H1 (cell line): ENCODE measurements at regions not wholly inside any gene's neighbourhood (a gene's known extent, or its start where the extent isn't known, plus 50 kb on each side); places are given as distances from the start of the nearest gene placed in this dataset.

ENCODE experiments used
- CTCF ChIA-PET: fragments of 300-600 bp; sonication (Branson Sonifier 250); formaldehyde crosslinking; loops from one replicate; lab custom pipeline; 2021; ENCODE audit not compliant: partially characterized antibody; lab: Charles Lee
- POLR2A ChIA-PET: fragments of 300-600 bp; sonication (Branson Sonifier 250); formaldehyde crosslinking; loops from one replicate; lab custom pipeline; 2021; ENCODE audit warnings: inconsistent platforms; ENCODE audit not compliant: partially characterized antibody; lab: Charles Lee
- DNase-seq, 2 experiments: peaks; one replicate each; pipeline versions ENCODE4 v3.0.0 to v3.0.0-alpha.2; 2010 to 2022; ENCODE audit warnings: low spot score in 2 of 2, low read depth in 1 of 2, mixed read lengths in 1 of 2
- FAIRE-seq: peaks from 2 replicates; lab custom pipeline; 2011; peaks lifted over from hg19 to GRCh38; lab: Jason Lieb, UNC
- H2AFZ ChIP-seq: 2 replicates; pipeline ENCODE4 v1.8.1; 2012; ENCODE audit warnings: low read length, inconsistent platforms
- H2AK5ac ChIP-seq: 2 replicates; pipeline ENCODE4 v1.6.1; 2013; ENCODE audit warnings: low read depth, low read length
- H2BK120ac ChIP-seq: replicated peaks from 2 replicates; pipeline ENCODE3; 2013; ENCODE audit warnings: low read depth, low read length, inconsistent platforms
- H2BK12ac ChIP-seq: 2 replicates; pipeline ENCODE4 v1.6.1; 2013; ENCODE audit warnings: low read depth, low read length
- H2BK15ac ChIP-seq: 2 replicates; pipeline ENCODE4 v1.6.1; 2013; ENCODE audit warnings: low read length
- H2BK20ac ChIP-seq: 2 replicates; pipeline ENCODE4 v1.6.1; 2013; ENCODE audit warnings: low read length
- H2BK5ac ChIP-seq: 2 replicates; pipeline ENCODE4 v1.6.1; 2013; ENCODE audit warnings: low read depth, low read length
- H3K14ac ChIP-seq: 2 replicates; pipeline ENCODE4 v1.6.1; 2013; ENCODE audit warnings: inconsistent platforms; ENCODE audit not compliant: insufficient read length
- H3K18ac ChIP-seq: 2 replicates; pipeline ENCODE4 v1.6.1; 2013; ENCODE audit warnings: low read length; ENCODE audit errors: extremely low read depth
- H3K23ac ChIP-seq: 2 replicates; pipeline ENCODE4 v1.6.1; 2013; ENCODE audit warnings: inconsistent platforms; ENCODE audit not compliant: insufficient read length
- H3K23me2 ChIP-seq: 2 replicates; pipeline ENCODE4 v1.6.1; 2013; ENCODE audit warnings: low read depth, low read length
- H3K27ac ChIP-seq: 2 replicates; pipeline ENCODE4 v1.6.1; 2011; ENCODE audit warnings: low read depth, low read length, inconsistent platforms
- H3K27me3 ChIP-seq, 4 experiments: replicated peaks in 1 of 4; 1 replicate in 1 of 4; 2 replicates in 3 of 4; pipeline versions ENCODE4 v1.6.1 to v1.8.1; 2011 to 2013; ENCODE audit warnings: low read length in 3 of 4, mild to moderate bottlenecking in 3 of 4, inconsistent platforms in 2 of 4, mixed read lengths in 2 of 4, moderate library complexity in 1 of 4; ENCODE audit not compliant: control insufficient read depth in 3 of 4, insufficient read depth in 3 of 4; ENCODE audit errors: extremely low read depth in 1 of 4
- H3K36me3 ChIP-seq, 4 experiments: 2 replicates each; pipeline versions ENCODE4 v1.6.1 to v1.8.1; 2011 to 2013; ENCODE audit warnings: mild to moderate bottlenecking in 4 of 4, low read length in 3 of 4, moderate library complexity in 2 of 4, control low read depth in 1 of 4, inconsistent platforms in 1 of 4; ENCODE audit not compliant: insufficient read depth in 4 of 4, control insufficient read depth in 2 of 4
- H3K4ac ChIP-seq: replicated peaks from 2 replicates; pipeline ENCODE3; 2013; ENCODE audit warnings: low read length, low read depth, mixed read lengths, inconsistent platforms; ENCODE audit not compliant: insufficient read length
- H3K4me1 ChIP-seq, 4 experiments: replicated peaks in 1 of 4; 1 replicate in 1 of 4; 2 replicates in 3 of 4; pipeline versions ENCODE4 v1.6.1 to v1.8.1; 2011 to 2013; ENCODE audit warnings: low read length in 3 of 4, inconsistent platforms in 2 of 4, mixed read lengths in 1 of 4; ENCODE audit not compliant: insufficient read depth in 4 of 4, control insufficient read depth in 3 of 4
- H3K4me2 ChIP-seq, 2 experiments: 2 replicates each; pipeline versions ENCODE4 v1.6.1 to v1.8.1; 2011 to 2013; ENCODE audit warnings: low read depth in 2 of 2, low read length in 2 of 2, control low read depth in 1 of 2, inconsistent platforms in 1 of 2, mild to moderate bottlenecking in 1 of 2; ENCODE audit not compliant: insufficient read depth in 1 of 2
- H3K4me3 ChIP-seq, 4 experiments: fragments of 200-600, 300-600 bp in 1 of 4; sonication (generic), shearing (Covaris generic), sonication (Bioruptor Twin) in 1 of 4; 2 replicates each; pipeline versions ENCODE4 v1.5.1 to v1.8.1; 2011 to 2016; ENCODE audit warnings: low read length in 4 of 4, low read depth in 3 of 4, control low read depth in 2 of 4, inconsistent platforms in 2 of 4, mild to moderate bottlenecking in 2 of 4, mixed read lengths in 1 of 4, moderate library complexity in 1 of 4; ENCODE audit not compliant: insufficient read depth in 2 of 4; ENCODE audit errors: extremely low read depth in 1 of 4
- H3K56ac ChIP-seq: replicated peaks from 2 replicates; pipeline ENCODE3; 2013; ENCODE audit warnings: low read depth, mild to moderate bottlenecking, mixed read lengths, low read length, inconsistent platforms; ENCODE audit not compliant: insufficient read length
- H3K79me1 ChIP-seq: 2 replicates; pipeline ENCODE4 v1.6.1; 2013; ENCODE audit warnings: low read depth, low read length, control low read depth
- H3K79me2 ChIP-seq, 2 experiments: 2 replicates each; pipeline versions ENCODE4 v1.6.1 to v1.8.1; 2012 to 2013; ENCODE audit warnings: low read length in 2 of 2, mild to moderate bottlenecking in 2 of 2, inconsistent platforms in 1 of 2; ENCODE audit not compliant: insufficient read depth in 2 of 2, control insufficient read depth in 1 of 2
- H3K9ac ChIP-seq, 4 experiments: replicated peaks in 1 of 4; 1 replicate in 1 of 4; 2 replicates in 3 of 4; pipeline versions ENCODE4 v1.6.1 to v1.8.1; 2011 to 2013; ENCODE audit warnings: low read depth in 3 of 4, low read length in 3 of 4, control low read depth in 2 of 4, mild to moderate bottlenecking in 2 of 4, moderate library complexity in 2 of 4, inconsistent platforms in 1 of 4; ENCODE audit errors: extremely low read depth in 1 of 4
- H3K9me3 ChIP-seq, 2 experiments: 2 replicates each; pipeline versions ENCODE4 v1.6.1 to v1.8.1; 2012 to 2013; ENCODE audit warnings: mild to moderate bottlenecking in 2 of 2, moderate library complexity in 2 of 2, control low read depth in 1 of 2, inconsistent platforms in 1 of 2, low read depth in 1 of 2, low read length in 1 of 2, mixed read lengths in 1 of 2; ENCODE audit not compliant: insufficient read depth in 2 of 2
- H4K20me1 ChIP-seq, 2 experiments: replicated peaks in 1 of 2; 2 replicates each; pipeline versions ENCODE3 to v1.8.1; 2011 to 2013; ENCODE audit warnings: inconsistent platforms in 2 of 2, low read length in 2 of 2, mild to moderate bottlenecking in 1 of 2; ENCODE audit not compliant: insufficient read depth in 2 of 2, control insufficient read depth in 1 of 2
- H4K5ac ChIP-seq: 2 replicates; pipeline ENCODE4 v1.6.1; 2013; ENCODE audit warnings: low read length, low read depth, mixed read lengths, inconsistent platforms; ENCODE audit not compliant: insufficient read length
- H4K8ac ChIP-seq: 2 replicates; pipeline ENCODE4 v1.8.0; 2013; ENCODE audit warnings: mild to moderate bottlenecking, moderate library complexity, low read length, inconsistent platforms; ENCODE audit not compliant: insufficient read depth; ENCODE audit errors: extremely low read depth
- H4K91ac ChIP-seq: replicated peaks from 2 replicates; pipeline ENCODE3; 2013; ENCODE audit warnings: low read length, mixed read lengths, inconsistent platforms; ENCODE audit not compliant: insufficient read length
- BACH1 ChIP-seq: IDR thresholded peaks from 2 replicates; pipeline ENCODE4 v1.6.1; 2012; ENCODE audit warnings: low read length, improper control_type of control experiment
- PHF8 ChIP-seq: fragments of 200-600 bp; sonication (generic); conservative IDR thresholded peaks from 2 replicates; pipeline ENCODE4 v1.7.1; 2012; ENCODE audit warnings: low read depth, mild to moderate bottlenecking, inconsistent platforms, low read length, moderate library complexity
- SIRT6 ChIP-seq: IDR thresholded peaks from one replicate; pipeline ENCODE4 v1.7.1; 2012; ENCODE audit warnings: low read length, inconsistent platforms
- WGBS, 2 experiments: shearing (Covaris generic) in 1 of 2; methylation state at CpG; one replicate each; pipeline versions ENCODE4 v1.1.6 to v1.1.7; 2013 to 2015; ENCODE audit warnings: low lambda C conversion rate in 2 of 2, mixed read lengths in 2 of 2, inconsistent platforms in 1 of 2, low coverage in 1 of 2, missing lambda C conversion rate in 1 of 2; ENCODE audit not compliant: insufficient replicate concordance in 2 of 2, insufficient coverage in 1 of 2, insufficient read length in 1 of 2; ENCODE audit errors: extremely low coverage in 1 of 2, missing lambda C conversion rate in 1 of 2; 5-methylcytosine and 5-hydroxymethylcytosine counted together

- Histone ChIP-seq H3K18ac (no peak overlapping the region), H3K79me1 (no peaks in the 10 kb centered on the region), H2AK5ac (no peak overlapping the region), H3K23ac (no peak overlapping the region), H3K4me2 (no peak overlapping the region), H3K23me2 (no peaks in the 10 kb centered on the region), H3K4me1 (peaks cover 0 to 3% (median 0%) of the 10 kb centered on the region in 4 experiments; a peak in 1 of 7 replicates), H3K4me3 (no peak overlapping the region), H3K14ac (no peak overlapping the region), H4K91ac (no peak overlapping the region), H2BK5ac (no peak overlapping the region), H3K27me3 (no peaks in the 10 kb centered on the region), H2BK12ac (no peak overlapping the region), H3K27ac (no peak overlapping the region), H2BK120ac (no peak overlapping the region), H4K20me1 (no peaks in the 10 kb centered on the region), H3K9ac (no peak overlapping the region), H3K4ac (no peak overlapping the region), H2AFZ (no peak overlapping the region), H4K8ac (no peak overlapping the region), H2BK15ac (no peak overlapping the region), H4K5ac (no peak overlapping the region), H3K9me3 (no peaks in the 10 kb centered on the region), H2BK20ac (no peak overlapping the region; the same call in 1 of the 2 replicates), H3K36me3 (no peaks in the 10 kb centered on the region), H3K56ac (no peak overlapping the region), H3K79me2 (no peaks in the 10 kb centered on the region)
- FAIRE-seq = no peak
- ChIA-PET POLR2A (no interaction called here), CTCF (no interaction called here)
- DNase-seq = no peak
- no peak for TF ChIP-seq BACH1
- TF ChIP-seq PHF8 = no peak
- TF ChIP-seq SIRT6 = no peak
- 72% methylated on average over 4 of the region's 4 CpGs; no CpG with 5 or more reads in 1 of the 2 experiments for whole genome bisulfite sequencing, 2 experiments
Observed at GRCh38 chr10:28147706-28148105, 148.8 kb upstream of the ODAD2 start.
